GM12872 (cell line): ENCODE measurements at regions not wholly inside any gene's neighbourhood (a gene's known extent, or its start where the extent isn't known, plus 50 kb on each side); places are given as distances from the start of the nearest gene placed in this dataset.

ENCODE experiments used
- CTCF ChIP-seq: IDR thresholded peaks from 3 replicates; pipeline ENCODE4 v1.5.1; 2011; ENCODE audit warnings: low read depth, mild to moderate bottlenecking, low read length, moderate library complexity; ENCODE audit not compliant: insufficient read depth

DNA sequence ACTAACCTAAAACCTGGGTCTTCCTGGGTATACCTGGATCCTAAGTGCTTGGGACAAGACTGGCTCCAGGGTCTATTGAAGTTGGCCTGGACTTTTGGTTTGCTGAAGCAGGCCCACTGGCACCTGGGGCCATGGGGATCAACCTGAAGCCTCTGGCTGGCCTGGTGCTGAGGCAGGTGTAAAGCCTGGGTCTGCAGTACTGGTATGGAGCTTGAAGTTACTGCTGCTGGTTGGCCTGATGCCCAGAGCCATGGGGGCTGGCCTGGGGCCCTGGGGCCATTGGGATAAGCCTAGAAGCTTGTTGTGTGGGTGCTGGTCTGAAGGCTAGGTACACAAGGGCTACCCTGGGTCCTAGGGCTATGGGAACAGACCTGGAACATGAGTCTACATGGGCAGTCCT, 743.2 kb upstream of the GRIA3 start:
- no peak for TF ChIP-seq CTCF

GRCh38 chrX:122441451-122441850, 742.6 kb upstream of the GRIA3 start:
- TF ChIP-seq CTCF, result no peak

GRCh38 chrX:122445466-122445865, 738.6 kb upstream of the GRIA3 start:
- no peak for TF ChIP-seq CTCF

GRCh38 chrX:122464341-122464740, 719.7 kb upstream of the GRIA3 start:
- TF ChIP-seq CTCF, result no peak

GRCh38 chrX:122475306-122475705, 708.8 kb upstream of the GRIA3 start:
- TF ChIP-seq CTCF, result no peak

DNA sequence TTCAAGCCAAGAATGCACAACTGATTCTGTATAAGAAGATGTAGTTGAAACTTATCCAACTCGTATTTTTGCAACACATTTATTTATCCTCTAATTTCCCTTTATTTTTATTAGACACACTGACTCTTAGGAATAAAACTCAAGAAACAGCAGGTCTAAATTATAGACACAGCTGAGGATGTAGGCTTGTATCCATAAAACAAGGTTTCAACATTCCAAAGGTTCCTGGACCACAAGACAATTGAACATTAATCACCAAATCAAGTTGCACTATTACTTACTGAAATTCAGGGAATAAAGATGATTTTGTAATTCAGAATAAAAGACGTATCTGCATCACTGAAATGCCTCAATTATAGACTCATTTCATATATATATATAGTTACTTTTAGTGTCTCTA, 683.5 kb upstream of the GRIA3 start:
- TF ChIP-seq CTCF, result no peak

- TF ChIP-seq CTCF, result no peak
Measured at GRCh38 chrX:122501652-122502051, 682.4 kb upstream of the GRIA3 start.

DNA sequence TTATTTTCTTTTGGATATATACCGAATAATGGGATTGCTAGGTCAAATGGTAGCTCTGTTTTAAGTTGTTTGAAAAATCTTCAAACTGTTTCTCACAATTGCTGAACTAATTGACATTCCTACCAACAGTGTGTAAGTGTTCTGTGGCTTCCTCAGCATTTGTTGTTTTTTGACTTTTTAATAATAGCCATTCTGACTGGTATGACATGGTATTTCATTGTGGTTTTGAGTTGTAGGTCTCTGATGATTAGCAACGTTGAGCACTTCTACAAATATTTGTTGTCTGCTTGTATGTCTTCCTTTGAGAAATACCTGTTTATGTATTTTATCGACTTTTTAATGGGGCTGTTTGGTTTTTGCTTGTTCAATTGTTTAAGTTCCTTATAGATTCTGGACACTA, 680.1 kb upstream of the GRIA3 start:
- TF ChIP-seq CTCF, result no peak
